ENCODE measurements at regions not wholly inside any gene's neighbourhood (a gene's known extent, or its start where the extent isn't known, plus 50 kb on each side); places are given as distances from the start of the nearest gene placed in this dataset.

DNA sequence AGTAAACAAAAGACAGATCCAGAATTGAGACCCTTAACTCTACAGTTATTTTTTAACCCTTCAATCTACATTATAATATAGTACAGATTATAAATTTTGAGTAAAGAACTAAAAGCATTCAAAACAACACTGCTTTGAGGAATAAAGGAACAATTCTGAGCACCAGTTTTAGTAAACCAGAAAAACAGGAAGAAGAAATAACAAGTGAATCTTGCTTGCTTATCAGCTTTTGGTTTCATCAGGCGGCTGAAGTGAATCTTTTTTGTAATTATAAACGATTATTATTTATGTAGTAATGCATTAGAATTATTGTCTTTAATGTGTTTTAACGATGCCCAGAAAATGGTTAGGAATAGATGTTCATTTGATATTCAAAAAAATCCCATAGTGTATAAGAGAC, 305.4 kb downstream of the ARAP2 start:
- Histone ChIP-seq H3K4me1 (ENCODE audit: insufficient read depth, low read length, poor library complexity, severe bottlenecking) (no peaks in the 10 kb centered on the region), H2AFZ (ENCODE audit: low read length) (no peak overlapping the region), H3K9ac (ENCODE audit: low read depth, low read length, poor library complexity, severe bottlenecking) (no peak overlapping the region), H3F3A (ENCODE audit: low read depth) (no peaks in the 10 kb centered on the region), H3K79me2 (ENCODE audit: insufficient read depth, low read length) (no peaks in the 10 kb centered on the region), H4K20me1 (ENCODE audit: insufficient read depth, low read length, poor library complexity, severe bottlenecking) (no peaks in the 10 kb centered on the region), H3K9me3 (ENCODE audit: insufficient read depth, low read depth, low read length) (no peaks in the 10 kb centered on the region), H3K4me2 (ENCODE audit: low read depth, low read length, poor library complexity, severe bottlenecking) (no peak overlapping the region), H3K4me3 (ENCODE audit: low read length, poor library complexity, severe bottlenecking) (no peak overlapping the region), H3K27me3 (ENCODE audit: insufficient read depth, low read length, poor library complexity, severe bottlenecking) (no peaks in the 10 kb centered on the region), H3K9me2 (replicated peaks; ENCODE audit: low read depth, low read length) (no peaks in the 10 kb centered on the region), H3K36me3 (ENCODE audit: insufficient read depth, low read length) (no peaks in the 10 kb centered on the region)
- TF ChIP-seq, protein P1, sequence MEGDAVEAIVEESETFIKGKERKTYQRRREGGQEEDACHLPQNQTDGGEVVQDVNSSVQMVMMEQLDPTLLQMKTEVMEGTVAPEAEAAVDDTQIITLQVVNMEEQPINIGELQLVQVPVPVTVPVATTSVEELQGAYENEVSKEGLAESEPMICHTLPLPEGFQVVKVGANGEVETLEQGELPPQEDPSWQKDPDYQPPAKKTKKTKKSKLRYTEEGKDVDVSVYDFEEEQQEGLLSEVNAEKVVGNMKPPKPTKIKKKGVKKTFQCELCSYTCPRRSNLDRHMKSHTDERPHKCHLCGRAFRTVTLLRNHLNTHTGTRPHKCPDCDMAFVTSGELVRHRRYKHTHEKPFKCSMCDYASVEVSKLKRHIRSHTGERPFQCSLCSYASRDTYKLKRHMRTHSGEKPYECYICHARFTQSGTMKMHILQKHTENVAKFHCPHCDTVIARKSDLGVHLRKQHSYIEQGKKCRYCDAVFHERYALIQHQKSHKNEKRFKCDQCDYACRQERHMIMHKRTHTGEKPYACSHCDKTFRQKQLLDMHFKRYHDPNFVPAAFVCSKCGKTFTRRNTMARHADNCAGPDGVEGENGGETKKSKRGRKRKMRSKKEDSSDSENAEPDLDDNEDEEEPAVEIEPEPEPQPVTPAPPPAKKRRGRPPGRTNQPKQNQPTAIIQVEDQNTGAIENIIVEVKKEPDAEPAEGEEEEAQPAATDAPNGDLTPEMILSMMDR (conservative IDR thresholded peaks at IDR 0.05; ENCODE audit: low read length): no peak

- no peaks in the 10 kb centered on the region for H3K27me3 ChIP-seq (ENCODE audit: insufficient read depth, low read length, poor library complexity, severe bottlenecking)
- no peaks in the 10 kb centered on the region for H4K20me1 ChIP-seq (ENCODE audit: insufficient read depth, low read length, poor library complexity, severe bottlenecking)
- H3K9ac ChIP-seq (ENCODE audit: low read depth, low read length, poor library complexity, severe bottlenecking): no peak overlapping the region
- TF ChIP-seq, protein P1 (conservative IDR thresholded peaks at IDR 0.05; ENCODE audit: low read length): no peak
- no peak for TF ChIP-seq EZH2phosphoT487 (IDR thresholded peaks at IDR 0.05; ENCODE audit: borderline replicate concordance)
- H3K4me2 ChIP-seq (ENCODE audit: low read depth, low read length, poor library complexity, severe bottlenecking): no peak overlapping the region
- H3K4me3 ChIP-seq (ENCODE audit: low read length, poor library complexity, severe bottlenecking): no peak overlapping the region
- no peaks in the 10 kb centered on the region for H3K9me2 ChIP-seq (replicated peaks; ENCODE audit: low read depth, low read length)
- H2AFZ ChIP-seq (ENCODE audit: low read length): no peak overlapping the region
- H3K9me3 ChIP-seq (ENCODE audit: insufficient read depth, low read depth, low read length): no peaks in the 10 kb centered on the region
- H3F3A ChIP-seq (ENCODE audit: low read depth): no peaks in the 10 kb centered on the region
- no peaks in the 10 kb centered on the region for H3K4me1 ChIP-seq (ENCODE audit: insufficient read depth, low read length, poor library complexity, severe bottlenecking)
- no peaks in the 10 kb centered on the region for H3K79me2 ChIP-seq (ENCODE audit: insufficient read depth, low read length)
- H3K36me3 ChIP-seq (ENCODE audit: insufficient read depth, low read length): no peaks in the 10 kb centered on the region
Measured at GRCh38 chr4:35939751-35940150, 304.6 kb downstream of the ARAP2 start.

- no peaks in the 10 kb centered on the region for H3K9me2 ChIP-seq (replicated peaks; ENCODE audit: low read depth, low read length)
Measured at GRCh38 chr4:35942092-35942491, 302.2 kb downstream of the ARAP2 start.

More at GRCh38 chr4:35942092-35942491, 302.2 kb downstream of the ARAP2 start:
- H3K4me1 ChIP-seq (ENCODE audit: insufficient read depth, low read length, poor library complexity, severe bottlenecking): no peaks in the 10 kb centered on the region
- no peaks in the 10 kb centered on the region for H3K27me3 ChIP-seq (ENCODE audit: insufficient read depth, low read length, poor library complexity, severe bottlenecking)
- no peaks in the 10 kb centered on the region for H3K79me2 ChIP-seq (ENCODE audit: insufficient read depth, low read length)
- no peaks in the 10 kb centered on the region for H3F3A ChIP-seq (ENCODE audit: low read depth)
- no peaks in the 10 kb centered on the region for H3K36me3 ChIP-seq (ENCODE audit: insufficient read depth, low read length)
- no peak overlapping the region for H3K4me2 ChIP-seq (ENCODE audit: low read depth, low read length, poor library complexity, severe bottlenecking)
- no peaks in the 10 kb centered on the region for H4K20me1 ChIP-seq (ENCODE audit: insufficient read depth, low read length, poor library complexity, severe bottlenecking)
- H3K4me3 ChIP-seq (ENCODE audit: low read length, poor library complexity, severe bottlenecking): no peak overlapping the region
- TF ChIP-seq EZH2phosphoT487 (IDR thresholded peaks at IDR 0.05; ENCODE audit: borderline replicate concordance): no peak
- TF ChIP-seq, protein P1 (conservative IDR thresholded peaks at IDR 0.05; ENCODE audit: low read length): no peak
- no peaks in the 10 kb centered on the region for H3K9me3 ChIP-seq (ENCODE audit: insufficient read depth, low read depth, low read length)
- no peak overlapping the region for H3K9ac ChIP-seq (ENCODE audit: low read depth, low read length, poor library complexity, severe bottlenecking)
- H2AFZ ChIP-seq (ENCODE audit: low read length): no peak overlapping the region

Measured in Loucy (cell line).